ENCODE measurements at regions not wholly inside any gene's neighbourhood (a gene's known extent, or its start where the extent isn't known, plus 50 kb on each side); places are given as distances from the start of the nearest gene placed in this dataset.
A peak's percentile ranks its signal among the peaks of the same experiment; 100 is the strongest.

- DNase-seq (no peak), ATAC-seq (no peak)
- H3K4me1 ChIP-seq, result no peaks in the 10 kb centered on the region
- H3K36me3 ChIP-seq, result no peaks in the 10 kb centered on the region
- H3K27me3 ChIP-seq, result no peaks in the 10 kb centered on the region
- H3K27ac ChIP-seq, result no peak overlapping the region
- TF ChIP-seq CTCF (IDR thresholded peaks at IDR 0.05), result no peak
- no peaks in the 10 kb centered on the region for H3K9me3 ChIP-seq
- intact Hi-C loops (cut with DNase I), result no loop called here
- H3K4me3 ChIP-seq, result no peak overlapping the region
These were observed 1198.9 kb upstream of the GBE1 start for GRCh38 chr3:82960379-82960778.

GRCh38 chr3:82957696-82958095 is 1196.3 kb upstream of the GBE1 start:
- TF ChIP-seq CTCF (IDR thresholded peaks at IDR 0.05), result no peak
- no peaks in the 10 kb centered on the region for H3K4me1 ChIP-seq
- ATAC-seq, result no peak
- DNase-seq, result no peak
- no peaks in the 10 kb centered on the region for H3K27me3 ChIP-seq
- H3K4me3 ChIP-seq, result no peak overlapping the region
- no peak overlapping the region for H3K27ac ChIP-seq
- no peaks in the 10 kb centered on the region for H3K36me3 ChIP-seq
- intact Hi-C loops (cut with DNase I), result no loop called here
- H3K9me3 ChIP-seq, result no peaks in the 10 kb centered on the region

GRCh38 chr3:82957079-82957478 is 1195.6 kb upstream of the GBE1 start:
- H3K4me3 ChIP-seq, result no peak overlapping the region
- no peaks in the 10 kb centered on the region for H3K36me3 ChIP-seq
- no peak overlapping the region for H3K27ac ChIP-seq
- intact Hi-C loops (cut with DNase I), result no loop called here
- no peak for TF ChIP-seq CTCF (IDR thresholded peaks at IDR 0.05)
- no peaks in the 10 kb centered on the region for H3K4me1 ChIP-seq
- no peaks in the 10 kb centered on the region for H3K9me3 ChIP-seq
- ATAC-seq (no peak), DNase-seq (no peak)
- no peaks in the 10 kb centered on the region for H3K27me3 ChIP-seq

- Histone ChIP-seq H3K27ac (no peak overlapping the region), H3K36me3 (no peaks in the 10 kb centered on the region), H3K27me3 (no peaks in the 10 kb centered on the region), H3K4me1 (no peaks in the 10 kb centered on the region), H3K4me3 (no peak overlapping the region), H3K9me3 (no peaks in the 10 kb centered on the region)
- TF ChIP-seq CTCF (IDR thresholded peaks at IDR 0.05), result no peak
- ATAC-seq (no peak), DNase-seq (no peak)
- intact Hi-C loops (cut with DNase I), result no loop called here
These were observed 1193.0 kb upstream of the GBE1 start for GRCh38 chr3:82954486-82954885.

GRCh38 chr3:82942041-82942440 is 1180.6 kb upstream of the GBE1 start:
- Histone ChIP-seq H3K27ac (no peak overlapping the region), H3K36me3 (no peaks in the 10 kb centered on the region), H3K27me3 (no peaks in the 10 kb centered on the region), H3K4me1 (no peaks in the 10 kb centered on the region), H3K4me3 (no peak overlapping the region), H3K9me3 (no peaks in the 10 kb centered on the region)
- DNase-seq (no peak), ATAC-seq (no peak)
- intact Hi-C loops (cut with DNase I), result no loop called here
- TF ChIP-seq CTCF (IDR thresholded peaks at IDR 0.05), result no peak

GRCh38 chr3:82940124-82940523 is 1178.7 kb upstream of the GBE1 start:
- Histone ChIP-seq H3K27me3 (no peaks in the 10 kb centered on the region), H3K4me3 (no peak overlapping the region), H3K27ac (no peak overlapping the region), H3K9me3 (no peaks in the 10 kb centered on the region), H3K4me1 (no peaks in the 10 kb centered on the region), H3K36me3 (no peaks in the 10 kb centered on the region)
- no peak for TF ChIP-seq CTCF (IDR thresholded peaks at IDR 0.05)
- ATAC-seq (no peak), DNase-seq (peak; percentile 46)
- intact Hi-C loops (cut with DNase I), result no loop called here
